SU-DHL-6 (cell line): ENCODE measurements at regions not wholly inside any gene's neighbourhood (a gene's known extent, or its start where the extent isn't known, plus 50 kb on each side); places are given as distances from the start of the nearest gene placed in this dataset.

Experiments
- EZH2phosphoT487 ChIP-seq: fragments of 200-600 bp; sonication (generic), shearing (Covaris generic); conservative IDR thresholded peaks from 2 replicates; pipeline ENCODE4 v1.6.1; 2018; ENCODE audit warnings: mild to moderate bottlenecking, antibody characterized with exemption, low read length, moderate library complexity, mixed read lengths
- TF ChIP-seq, protein P1 (sequence below): fragments of 200-600 bp; sonication (generic); IDR thresholded peaks from one replicate; pipeline ENCODE4 v1.5.1; 2017; ENCODE audit warnings: antibody characterized with exemption, mild to moderate bottlenecking, low read length, moderate library complexity; ENCODE audit not compliant: insufficient read depth, poor library complexity, severe bottlenecking

- TF ChIP-seq, protein P1, sequence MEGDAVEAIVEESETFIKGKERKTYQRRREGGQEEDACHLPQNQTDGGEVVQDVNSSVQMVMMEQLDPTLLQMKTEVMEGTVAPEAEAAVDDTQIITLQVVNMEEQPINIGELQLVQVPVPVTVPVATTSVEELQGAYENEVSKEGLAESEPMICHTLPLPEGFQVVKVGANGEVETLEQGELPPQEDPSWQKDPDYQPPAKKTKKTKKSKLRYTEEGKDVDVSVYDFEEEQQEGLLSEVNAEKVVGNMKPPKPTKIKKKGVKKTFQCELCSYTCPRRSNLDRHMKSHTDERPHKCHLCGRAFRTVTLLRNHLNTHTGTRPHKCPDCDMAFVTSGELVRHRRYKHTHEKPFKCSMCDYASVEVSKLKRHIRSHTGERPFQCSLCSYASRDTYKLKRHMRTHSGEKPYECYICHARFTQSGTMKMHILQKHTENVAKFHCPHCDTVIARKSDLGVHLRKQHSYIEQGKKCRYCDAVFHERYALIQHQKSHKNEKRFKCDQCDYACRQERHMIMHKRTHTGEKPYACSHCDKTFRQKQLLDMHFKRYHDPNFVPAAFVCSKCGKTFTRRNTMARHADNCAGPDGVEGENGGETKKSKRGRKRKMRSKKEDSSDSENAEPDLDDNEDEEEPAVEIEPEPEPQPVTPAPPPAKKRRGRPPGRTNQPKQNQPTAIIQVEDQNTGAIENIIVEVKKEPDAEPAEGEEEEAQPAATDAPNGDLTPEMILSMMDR: no peak
- TF ChIP-seq EZH2phosphoT487: no peak
Observed at GRCh38 chr2:120802158-120802557, 66.5 kb downstream of the GLI2 start.
